ENCODE measurements at regions not wholly inside any gene's neighbourhood (a gene's known extent, or its start where the extent isn't known, plus 50 kb on each side); places are given as distances from the start of the nearest gene placed in this dataset.

- CTCF ChIA-PET: no interaction called here
- Mint-ChIP-seq H3K36me3 (peaks cover 14% of the 10 kb centered on the region), H3K4me1 (peaks cover 7% of the 10 kb centered on the region), H3K27ac (no peak overlapping the region), H3K4me3 (no peak overlapping the region), H3K9me3 (no peaks in the 10 kb centered on the region), H3K27me3 (no peaks in the 10 kb centered on the region)
- DNase-seq: no peak
Measured at GRCh38 chr1:113007706-113008364, 51.8 kb upstream of the SLC16A1 start.

GRCh38 chr1:113008365-113008714 is 52.3 kb upstream of the SLC16A1 start:
- Mint-ChIP-seq H3K4me1 (peaks cover 11% of the 10 kb centered on the region), H3K4me3 (no peak overlapping the region), H3K27ac (no peak overlapping the region), H3K9me3 (no peaks in the 10 kb centered on the region), H3K36me3 (peaks cover 14% of the 10 kb centered on the region), H3K27me3 (no peaks in the 10 kb centered on the region)
- CTCF ChIA-PET: no interaction called here
- DNase-seq: no peak

- H3K4me3 Mint-ChIP-seq: no peak overlapping the region
- H3K4me1 Mint-ChIP-seq: peaks cover 11% of the 10 kb centered on the region
- DNase-seq: no peak
- no peak overlapping the region for H3K27ac Mint-ChIP-seq
- CTCF ChIA-PET: no interaction called here
- H3K36me3 Mint-ChIP-seq: peaks cover 11% of the 10 kb centered on the region
- no peaks in the 10 kb centered on the region for H3K27me3 Mint-ChIP-seq
- no peaks in the 10 kb centered on the region for H3K9me3 Mint-ChIP-seq
Measured at GRCh38 chr1:113012149-113012548, 56.2 kb upstream of the SLC16A1 start.

GRCh38 chr1:113013823-113014222 is 57.8 kb upstream of the SLC16A1 start:
- Mint-ChIP-seq H3K27ac (no peak overlapping the region), H3K9me3 (no peaks in the 10 kb centered on the region), H3K4me1 (peaks cover 11% of the 10 kb centered on the region), H3K4me3 (no peak overlapping the region), H3K27me3 (no peaks in the 10 kb centered on the region), H3K36me3 (peaks cover 3% of the 10 kb centered on the region)
- DNase-seq: no peak
- CTCF ChIA-PET: interaction anchor here (0.9 kb wide), 1 partner anchor 59 kb away, joined by 3 read pairs; no protein-coding TSS in a partner anchor

GRCh38 chr1:113014508-113014907 is 58.5 kb upstream of the LRIG2 start:
- Mint-ChIP-seq H3K27ac (no peak overlapping the region), H3K27me3 (no peaks in the 10 kb centered on the region), H3K9me3 (no peaks in the 10 kb centered on the region), H3K4me1 (peaks cover 11% of the 10 kb centered on the region), H3K4me3 (no peak overlapping the region), H3K36me3 (peaks cover 3% of the 10 kb centered on the region)
- CTCF ChIA-PET: interaction anchor here (0.9 kb wide), 1 partner anchor 58 kb away, joined by 3 read pairs; no protein-coding TSS in a partner anchor
- DNase-seq: no peak

GRCh38 chr1:113018911-113019310 is 54.1 kb upstream of the LRIG2 start:
- H3K4me3 Mint-ChIP-seq: no peak overlapping the region
- H3K27me3 Mint-ChIP-seq: no peaks in the 10 kb centered on the region
- H3K36me3 Mint-ChIP-seq: no peaks in the 10 kb centered on the region
- H3K27ac Mint-ChIP-seq: no peak overlapping the region
- H3K9me3 Mint-ChIP-seq: no peaks in the 10 kb centered on the region
- CTCF ChIA-PET: no interaction called here
- H3K4me1 Mint-ChIP-seq: no peaks in the 10 kb centered on the region
- no peak for DNase-seq

GRCh38 chr1:113021430-113022085 is 51.4 kb upstream of the LRIG2 start:
- no peak for DNase-seq
- Mint-ChIP-seq H3K9me3 (no peaks in the 10 kb centered on the region), H3K4me1 (no peaks in the 10 kb centered on the region), H3K27ac (no peak overlapping the region), H3K4me3 (no peak overlapping the region), H3K36me3 (no peaks in the 10 kb centered on the region), H3K27me3 (no peaks in the 10 kb centered on the region)
- CTCF ChIA-PET: no interaction called here

Data from activated naive CD4-positive, alpha-beta T cell treated with anti-CD3 and anti-CD28 coated beads, Interleukin-2, amount 10 ng/mL, durations not matched to agents 7 days and 5 days (primary cell).